Cardiac muscle cell (in vitro differentiated cells and primary cell): ENCODE measurements at regions not wholly inside any gene's neighbourhood (a gene's known extent, or its start where the extent isn't known, plus 50 kb on each side); places are given as distances from the start of the nearest gene placed in this dataset.
"Not testable (repeated sequence)": the region's sequence is repeated elsewhere in the genome, so short reads cannot be mapped to it uniquely, and the experiment has no call there.

Experiments
- DNase-seq, 2 donors: peaks; one replicate each; pipeline versions ENCODE4 v3.0.0 to v3.0.0-alpha.2; 2010 to 2017; ENCODE audit warnings: low read depth in 1 of 2, low spot score in 1 of 2
- H3K27ac ChIP-seq: fragments of 200-600 bp; sonication (generic); 2 replicates; pipeline ENCODE4 v1.5.1; 2016
- H3K27me3 ChIP-seq: fragments of 200-600 bp; sonication (generic); 2 replicates; pipeline ENCODE4 v1.6.0; 2016; ENCODE audit warnings: control low read depth
- H3K36me3 ChIP-seq: fragments of 200-600 bp; sonication (generic); 2 replicates; pipeline ENCODE4 v1.5.1; 2016; ENCODE audit warnings: control low read depth
- H3K4me1 ChIP-seq: fragments of 200-600 bp; sonication (generic); 2 replicates; pipeline ENCODE4 v1.8.1; 2017; ENCODE audit warnings: low read depth, mild to moderate bottlenecking, mixed run types
- H3K4me3 ChIP-seq: fragments of 200-600 bp; sonication (generic); 2 replicates; pipeline ENCODE4 v1.5.1; 2016; ENCODE audit warnings: mild to moderate bottlenecking
- H3K9me3 ChIP-seq: fragments of 200-600 bp; sonication (generic); 2 replicates; pipeline ENCODE4 v1.5.1; 2017; ENCODE audit warnings: low read depth, mild to moderate bottlenecking, control low read depth
- CTCF ChIP-seq: IDR thresholded peaks from 2 replicates; pipeline ENCODE4 v1.5.1; 2012; ENCODE audit warnings: low read depth, mild to moderate bottlenecking, low read length

GRCh38 chr3:13229273-13229949 lies 156.2 kb upstream of the IQSEC1 start:
- DNase-seq, result peak in 1 of 2 donors; percentile 15
- H3K36me3 ChIP-seq, result no peaks in the 10 kb centered on the region

GRCh38 chr3:13228584-13228983 lies 155.4 kb upstream of the IQSEC1 start:
- DNase-seq, result no peak
- Histone ChIP-seq H3K4me1 (peaks cover 9% of the 10 kb centered on the region), H3K27ac (no peak overlapping the region)

More at GRCh38 chr3:13229273-13229949, 156.2 kb upstream of the IQSEC1 start:
- TF ChIP-seq CTCF, result peak; percentile 37
- no peak overlapping the region for H3K4me3 ChIP-seq
- H3K27ac ChIP-seq, result no peak overlapping the region
- peaks cover 14% of the 10 kb centered on the region for H3K4me1 ChIP-seq
- H3K9me3 ChIP-seq, result no peaks in the 10 kb centered on the region
- H3K27me3 ChIP-seq, result no peaks in the 10 kb centered on the region

DNA sequence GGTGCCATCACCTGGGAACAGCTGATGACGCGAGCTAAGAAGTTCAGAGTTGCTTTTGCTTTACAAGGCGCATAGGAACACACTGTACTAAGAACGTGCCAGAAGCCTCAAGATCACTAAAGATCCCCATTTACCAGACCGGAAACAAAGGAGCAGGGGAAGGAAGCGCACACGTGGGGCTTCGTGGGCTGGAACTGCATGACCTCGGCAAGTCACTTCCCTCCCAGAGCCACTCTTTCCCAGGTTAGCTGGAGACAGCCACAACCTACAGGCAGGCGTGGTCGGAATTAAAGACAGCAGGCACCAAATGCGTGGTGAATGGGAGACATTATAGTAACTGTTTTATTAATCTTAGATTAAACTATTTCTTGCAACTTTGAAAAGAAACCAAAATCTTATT lies 154.9 kb upstream of the IQSEC1 start:
- not testable (repeated sequence) for H3K9me3 ChIP-seq, DNase-seq, H3K36me3 ChIP-seq, H3K4me3 ChIP-seq, H3K27ac ChIP-seq, H3K27me3 ChIP-seq, H3K4me1 ChIP-seq

More at GRCh38 chr3:13228584-13228983, 155.4 kb upstream of the IQSEC1 start:
- H3K36me3 ChIP-seq, result no peaks in the 10 kb centered on the region
- no peaks in the 10 kb centered on the region for H3K27me3 ChIP-seq
- no peak for TF ChIP-seq CTCF
- no peak overlapping the region for H3K4me3 ChIP-seq
- H3K9me3 ChIP-seq, result no peaks in the 10 kb centered on the region

DNA sequence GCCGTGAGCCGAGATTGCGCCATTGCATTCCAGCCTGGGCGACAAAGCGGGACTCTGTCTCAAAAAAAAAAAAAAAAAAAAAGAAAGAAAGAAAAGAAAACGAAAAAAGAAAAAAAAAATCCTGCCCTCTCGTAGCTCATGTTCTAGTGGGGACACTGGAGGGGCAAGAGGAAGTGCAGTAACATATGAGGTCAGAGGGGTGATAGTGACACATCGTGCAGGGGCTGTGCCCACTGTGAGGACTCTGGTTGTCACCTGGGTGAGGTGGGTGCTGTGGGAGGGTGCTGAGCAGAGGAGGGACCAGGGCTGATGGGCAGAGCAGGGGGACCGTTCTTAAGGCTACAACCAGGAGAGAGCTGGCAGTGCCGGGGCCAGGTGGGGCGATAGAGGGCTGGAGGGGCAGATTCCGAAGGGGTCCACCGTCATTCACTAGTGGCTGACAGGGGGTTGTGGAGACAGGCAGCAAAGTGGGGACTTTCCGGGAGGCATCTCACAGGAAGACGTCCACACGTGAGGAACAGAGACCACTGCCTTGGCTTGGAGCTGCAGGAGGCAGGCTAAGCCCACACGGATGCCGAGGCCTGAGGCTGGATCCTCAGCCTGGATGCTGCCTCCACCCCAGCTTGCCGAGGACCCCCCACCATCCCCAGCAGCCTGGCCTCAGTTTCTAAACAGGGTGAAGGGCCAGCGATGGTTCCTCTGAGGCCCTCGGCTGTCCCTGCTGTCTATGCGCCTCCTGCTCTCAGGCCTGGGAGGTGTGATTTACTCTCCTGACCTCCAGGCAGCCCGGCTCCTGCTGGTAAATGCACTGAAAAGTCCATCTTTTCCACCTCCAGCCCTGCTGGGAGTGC lies 154.3 kb upstream of the IQSEC1 start:
- Histone ChIP-seq H3K4me1 (peaks cover 8% of the 10 kb centered on the region), H3K27me3 (no peaks in the 10 kb centered on the region), H3K9me3 (no peaks in the 10 kb centered on the region), H3K4me3 (no peak overlapping the region), H3K27ac (no peak overlapping the region), H3K36me3 (no peaks in the 10 kb centered on the region)
- no peak for DNase-seq
- TF ChIP-seq CTCF, result no peak

DNA sequence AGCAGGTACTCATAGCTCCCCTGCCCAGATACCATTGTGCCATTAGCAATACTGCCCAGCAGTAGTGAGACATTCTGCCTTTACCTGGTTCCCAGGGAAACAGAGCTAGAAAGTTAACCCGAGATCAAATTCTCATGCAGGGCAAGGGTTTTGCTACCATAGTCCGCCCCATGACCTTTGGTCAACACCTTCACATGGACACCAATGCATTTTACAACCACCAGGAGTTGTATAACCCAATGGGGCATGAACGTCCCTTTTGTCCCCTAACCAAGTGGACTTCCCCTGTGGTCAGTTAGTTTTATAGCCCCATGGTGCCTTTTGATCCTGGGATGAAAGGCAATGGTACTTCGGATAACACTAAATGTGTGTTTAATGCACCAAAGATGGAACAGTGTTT lies 151.7 kb upstream of the IQSEC1 start:
- H3K4me3 ChIP-seq, result no peak overlapping the region
- no peak overlapping the region for H3K27ac ChIP-seq
- no peaks in the 10 kb centered on the region for H3K4me1 ChIP-seq
- DNase-seq, result no peak
- no peak for TF ChIP-seq CTCF
- no peaks in the 10 kb centered on the region for H3K36me3 ChIP-seq
- no peaks in the 10 kb centered on the region for H3K27me3 ChIP-seq
- no peaks in the 10 kb centered on the region for H3K9me3 ChIP-seq
